ENCODE measurements at regions not wholly inside any gene's neighbourhood (a gene's known extent, or its start where the extent isn't known, plus 50 kb on each side); places are given as distances from the start of the nearest gene placed in this dataset.
"Not testable (repeated sequence)": the region's sequence is repeated elsewhere in the genome, so short reads cannot be mapped to it uniquely, and the experiment has no call there.

DNA sequence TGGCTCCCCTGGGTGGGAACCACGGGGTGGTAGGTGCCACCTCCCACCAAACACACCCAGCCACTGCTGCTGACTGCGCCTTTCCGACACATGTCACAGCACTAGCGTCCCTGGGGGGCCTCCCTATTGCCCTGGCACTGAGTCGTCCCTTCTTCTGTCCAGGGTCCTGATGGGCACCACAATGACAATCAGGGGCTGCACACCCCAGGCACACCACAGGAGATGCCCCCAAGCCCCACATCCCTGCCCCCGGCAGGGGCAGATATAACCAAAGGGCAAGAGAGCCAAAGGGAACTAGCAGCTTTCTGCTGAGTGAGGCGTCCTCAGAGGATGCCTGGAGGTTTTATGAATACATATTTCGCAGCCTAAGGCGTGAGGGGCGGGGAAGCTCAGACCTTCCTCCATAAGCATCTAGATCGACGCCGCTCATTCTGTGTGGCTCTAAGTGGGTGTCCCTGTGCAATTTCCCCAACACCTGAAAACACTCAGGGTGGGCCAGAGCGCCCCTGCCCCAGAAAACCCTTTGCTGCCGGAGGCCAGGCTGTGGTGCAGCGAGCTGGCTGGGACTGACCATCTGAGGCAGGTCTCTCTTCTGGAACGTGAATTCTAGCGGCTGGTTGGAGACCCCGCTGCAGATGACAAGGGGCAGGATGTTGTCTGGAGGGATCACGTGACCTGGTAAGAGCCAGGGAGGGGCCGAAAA, 186.7 kb downstream of the KLRB1 start:
- H3K27me3 ChIP-seq (ENCODE audit: control insufficient read depth in 1 of 2, insufficient read depth in 2 of 2, low read length in 2 of 2); DNase-seq; H3K9me3 ChIP-seq (ENCODE audit: control insufficient read depth in 1 of 2, insufficient read depth in 1 of 2, low read length in 2 of 2); ATAC-seq (ENCODE audit: poor library complexity); H3K4me3 Mint-ChIP-seq; CTCF ChIA-PET; POLR2A ChIA-PET; H3K36me3 Mint-ChIP-seq (ENCODE audit: low read depth); H3K27ac Mint-ChIP-seq; H3K27ac ChIP-seq (ENCODE audit: low read depth in 1 of 2, low read length in 2 of 2); H3K27me3 Mint-ChIP-seq; H3K36me3 ChIP-seq (ENCODE audit: insufficient read depth, low read length); H3K9me3 Mint-ChIP-seq; H3K4me3 ChIP-seq (ENCODE audit: low read length); H3K4me1 Mint-ChIP-seq (ENCODE audit: low read depth); H3K4me1 ChIP-seq (ENCODE audit: insufficient read depth, low read length); intact Hi-C loops (cut with DNase I, micrococcal nuclease): not testable (repeated sequence)

DNA sequence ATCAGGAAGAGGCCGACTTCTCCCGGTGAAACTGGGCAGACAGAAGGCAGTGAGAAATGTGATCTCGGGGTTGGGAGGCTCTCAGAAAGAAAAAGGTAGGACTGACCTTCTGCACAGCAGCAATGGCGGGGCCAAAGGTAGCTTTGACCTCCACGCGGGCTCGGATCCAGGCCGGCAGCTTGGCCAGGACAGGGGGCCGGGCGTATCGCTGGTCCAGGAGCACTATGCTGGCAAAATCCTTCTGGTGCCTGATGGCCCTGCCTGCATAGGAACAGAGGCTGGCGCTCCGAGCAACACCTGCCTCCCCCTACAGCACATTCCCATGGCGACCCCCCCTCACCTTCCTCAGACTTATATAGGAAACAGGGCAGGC, 189.1 kb downstream of the KLRB1 start:
- H3K36me3 Mint-ChIP-seq (ENCODE audit: low read depth); H3K9me3 Mint-ChIP-seq; H3K4me1 ChIP-seq (ENCODE audit: insufficient read depth, low read length); POLR2A ChIA-PET; H3K27ac Mint-ChIP-seq; H3K9me3 ChIP-seq (ENCODE audit: control insufficient read depth in 1 of 2, insufficient read depth in 1 of 2, low read length in 2 of 2); H3K36me3 ChIP-seq (ENCODE audit: insufficient read depth, low read length); H3K27ac ChIP-seq (ENCODE audit: low read depth in 1 of 2, low read length in 2 of 2); ATAC-seq (ENCODE audit: poor library complexity); H3K4me3 Mint-ChIP-seq; CTCF ChIA-PET; H3K4me1 Mint-ChIP-seq (ENCODE audit: low read depth); intact Hi-C loops (cut with DNase I, micrococcal nuclease); H3K4me3 ChIP-seq (ENCODE audit: low read length); DNase-seq; H3K27me3 ChIP-seq (ENCODE audit: control insufficient read depth in 1 of 2, insufficient read depth in 2 of 2, low read length in 2 of 2); H3K27me3 Mint-ChIP-seq: not testable (repeated sequence)

DNA sequence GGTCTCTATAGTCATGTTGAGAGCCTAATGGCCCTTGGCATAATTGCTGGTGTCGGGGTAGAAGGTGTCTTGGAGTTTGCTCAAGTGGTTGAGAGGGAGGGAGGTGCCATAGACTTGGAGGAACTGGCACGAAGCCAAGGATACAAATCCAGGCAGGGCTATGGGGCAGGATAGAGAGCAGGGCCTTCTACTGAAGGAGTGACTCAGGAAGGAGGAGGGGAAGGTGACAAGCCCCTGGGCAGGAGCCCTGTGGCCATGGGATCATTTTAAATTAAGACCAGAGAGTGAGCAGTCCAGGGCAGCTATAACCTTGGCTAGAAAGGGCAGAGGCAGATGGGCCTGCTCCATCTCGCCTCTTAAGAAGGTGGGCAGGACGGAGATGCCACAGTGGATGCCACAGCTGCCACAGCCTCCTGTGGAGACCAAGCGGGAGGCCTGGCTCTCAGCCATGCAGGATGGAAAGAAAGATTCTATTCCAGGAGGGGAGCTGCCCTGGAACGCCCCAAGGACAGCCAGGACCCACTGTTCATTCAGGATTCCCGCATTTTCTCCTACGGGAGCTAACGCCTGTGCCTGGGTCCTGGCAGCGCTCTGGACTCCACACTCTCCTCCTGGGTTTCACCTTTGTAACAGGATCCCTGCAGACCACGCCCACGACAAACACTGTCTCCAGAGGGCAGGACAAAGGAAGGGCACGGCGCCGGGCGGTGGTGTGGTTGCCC, 189.6 kb downstream of the KLRB1 start:
- H3K4me1 ChIP-seq (ENCODE audit: insufficient read depth, low read length); POLR2A ChIA-PET; DNase-seq; H3K36me3 Mint-ChIP-seq (ENCODE audit: low read depth); H3K9me3 Mint-ChIP-seq; H3K4me3 Mint-ChIP-seq; intact Hi-C loops (cut with DNase I, micrococcal nuclease); H3K27me3 ChIP-seq (ENCODE audit: control insufficient read depth in 1 of 2, insufficient read depth in 2 of 2, low read length in 2 of 2); H3K27me3 Mint-ChIP-seq; H3K4me3 ChIP-seq (ENCODE audit: low read length); H3K4me1 Mint-ChIP-seq (ENCODE audit: low read depth); CTCF ChIA-PET; ATAC-seq (ENCODE audit: poor library complexity); H3K36me3 ChIP-seq (ENCODE audit: insufficient read depth, low read length); H3K9me3 ChIP-seq (ENCODE audit: control insufficient read depth in 1 of 2, insufficient read depth in 1 of 2, low read length in 2 of 2); H3K27ac ChIP-seq (ENCODE audit: low read depth in 1 of 2, low read length in 2 of 2); H3K27ac Mint-ChIP-seq: not testable (repeated sequence)

DNA sequence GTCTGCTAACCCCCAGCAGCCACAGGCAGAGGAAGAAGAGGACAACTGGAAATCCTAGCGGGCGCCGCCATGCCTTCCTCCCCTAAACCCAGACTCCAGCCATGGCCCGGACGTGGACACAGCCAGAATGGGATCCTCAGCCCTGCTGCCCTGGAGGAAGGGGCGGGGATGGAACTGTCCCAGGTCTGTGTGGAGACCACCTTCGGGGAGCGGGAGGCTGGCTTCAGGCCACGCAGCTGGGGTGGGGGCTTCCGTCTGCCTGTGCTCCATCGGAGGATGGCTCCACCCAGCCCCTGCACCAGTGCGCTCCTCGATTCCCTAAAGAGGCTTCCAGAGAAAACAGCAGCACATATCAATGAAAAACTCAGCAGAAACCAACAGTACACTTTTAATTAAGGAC, 190.4 kb downstream of the KLRB1 start:
- H3K4me1 ChIP-seq (ENCODE audit: insufficient read depth, low read length); DNase-seq; H3K4me3 ChIP-seq (ENCODE audit: low read length); H3K36me3 Mint-ChIP-seq (ENCODE audit: low read depth); H3K27me3 ChIP-seq (ENCODE audit: control insufficient read depth in 1 of 2, insufficient read depth in 2 of 2, low read length in 2 of 2); H3K9me3 Mint-ChIP-seq; intact Hi-C loops (cut with DNase I, micrococcal nuclease); H3K27me3 Mint-ChIP-seq; H3K4me3 Mint-ChIP-seq; CTCF ChIA-PET; H3K9me3 ChIP-seq (ENCODE audit: control insufficient read depth in 1 of 2, insufficient read depth in 1 of 2, low read length in 2 of 2); ATAC-seq (ENCODE audit: poor library complexity); POLR2A ChIA-PET; H3K27ac Mint-ChIP-seq; H3K36me3 ChIP-seq (ENCODE audit: insufficient read depth, low read length); H3K27ac ChIP-seq (ENCODE audit: low read depth in 1 of 2, low read length in 2 of 2): not testable (repeated sequence)
- H3K4me1 Mint-ChIP-seq (ENCODE audit: low read depth): peaks cover 15% of the 10 kb centered on the region

DNA sequence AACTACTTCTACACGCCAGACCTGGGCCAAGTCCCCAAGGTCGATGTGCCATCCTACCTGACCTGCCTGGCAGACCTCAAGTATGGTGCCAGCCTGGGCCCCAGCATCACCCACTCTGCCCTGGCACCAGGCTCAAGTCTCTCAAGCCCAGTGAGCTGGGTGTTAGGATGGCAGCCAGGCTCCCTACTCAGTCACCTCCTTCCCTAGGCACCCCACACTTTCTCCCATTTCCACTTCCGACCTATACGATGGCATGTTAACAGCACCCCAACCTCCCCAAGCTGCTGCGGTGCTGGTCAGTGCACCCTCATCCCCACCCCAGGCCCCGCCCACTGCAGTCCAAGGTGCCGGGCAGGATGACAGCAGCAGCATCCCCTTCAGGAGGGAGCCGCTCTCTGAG, 191.4 kb downstream of the KLRB1 start:
- H3K27ac ChIP-seq (ENCODE audit: low read depth in 1 of 2, low read length in 2 of 2); H3K27me3 ChIP-seq (ENCODE audit: control insufficient read depth in 1 of 2, insufficient read depth in 2 of 2, low read length in 2 of 2); H3K9me3 ChIP-seq (ENCODE audit: control insufficient read depth in 1 of 2, insufficient read depth in 1 of 2, low read length in 2 of 2); H3K4me3 Mint-ChIP-seq; H3K4me1 ChIP-seq (ENCODE audit: insufficient read depth, low read length); H3K27me3 Mint-ChIP-seq; H3K27ac Mint-ChIP-seq; intact Hi-C loops (cut with DNase I, micrococcal nuclease); POLR2A ChIA-PET; H3K36me3 Mint-ChIP-seq (ENCODE audit: low read depth); H3K36me3 ChIP-seq (ENCODE audit: insufficient read depth, low read length); H3K9me3 Mint-ChIP-seq; H3K4me3 ChIP-seq (ENCODE audit: low read length); DNase-seq; ATAC-seq (ENCODE audit: poor library complexity); CTCF ChIA-PET: not testable (repeated sequence)
- peaks cover 25% of the 10 kb centered on the region for H3K4me1 Mint-ChIP-seq (ENCODE audit: low read depth)

DNA sequence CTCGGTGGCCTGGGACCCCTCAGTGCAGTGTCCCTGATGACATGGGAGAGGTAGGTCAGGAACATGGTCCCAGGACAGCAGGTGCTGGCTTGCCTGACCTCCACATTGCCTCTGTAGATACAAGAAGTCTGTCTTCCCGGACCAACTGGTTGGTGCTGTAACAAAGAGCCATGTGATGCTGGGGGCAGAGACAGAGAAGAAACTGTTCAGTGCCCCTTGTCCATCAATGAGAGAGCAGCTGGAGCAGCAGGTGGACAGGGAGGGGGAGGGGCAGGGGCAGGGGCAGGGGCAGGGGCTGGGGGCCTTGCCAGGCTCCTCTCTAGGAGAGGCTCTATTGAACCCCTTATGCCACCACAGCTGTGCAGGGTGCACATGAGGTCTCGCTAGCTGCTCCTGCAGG, 191.8 kb downstream of the KLRB1 start:
- H3K36me3 Mint-ChIP-seq (ENCODE audit: low read depth); intact Hi-C loops (cut with DNase I, micrococcal nuclease); ATAC-seq (ENCODE audit: poor library complexity): not testable (repeated sequence)

DNA sequence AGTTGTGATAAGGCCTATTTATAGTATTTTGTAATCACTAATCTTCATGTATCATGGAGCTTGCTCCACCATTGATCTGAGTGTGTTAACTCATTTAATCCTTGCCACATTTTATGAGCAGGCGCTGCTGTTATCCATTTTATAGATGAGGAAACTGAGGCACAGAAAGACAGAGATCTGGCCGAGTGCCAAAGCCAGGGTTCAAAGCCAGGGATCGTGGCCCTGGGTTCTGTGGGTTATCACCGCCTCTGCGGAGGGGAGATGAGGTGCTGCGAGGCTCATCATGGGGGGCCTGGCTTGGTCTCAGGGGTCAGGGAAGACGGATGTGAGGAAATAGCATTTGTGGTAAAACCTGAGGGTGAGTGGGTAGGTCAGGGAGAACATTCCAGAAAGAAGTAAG, 193.9 kb downstream of the KLRB1 start:
- H3K36me3 Mint-ChIP-seq (ENCODE audit: low read depth); DNase-seq; H3K36me3 ChIP-seq (ENCODE audit: insufficient read depth, low read length); intact Hi-C loops (cut with DNase I, micrococcal nuclease); H3K27me3 ChIP-seq (ENCODE audit: control insufficient read depth in 1 of 2, insufficient read depth in 2 of 2, low read length in 2 of 2); H3K27me3 Mint-ChIP-seq; H3K27ac ChIP-seq (ENCODE audit: low read depth in 1 of 2, low read length in 2 of 2); POLR2A ChIA-PET; H3K4me1 ChIP-seq (ENCODE audit: insufficient read depth, low read length); H3K4me3 ChIP-seq (ENCODE audit: low read length); CTCF ChIA-PET; H3K9me3 ChIP-seq (ENCODE audit: control insufficient read depth in 1 of 2, insufficient read depth in 1 of 2, low read length in 2 of 2); H3K9me3 Mint-ChIP-seq; ATAC-seq (ENCODE audit: poor library complexity); H3K4me3 Mint-ChIP-seq: not testable (repeated sequence)
- H3K4me1 Mint-ChIP-seq (ENCODE audit: low read depth): peaks cover 25% of the 10 kb centered on the region
- peak overlapping the region; percentile 60 for H3K27ac Mint-ChIP-seq

More for the DNA sequence above, 191.8 kb downstream of the KLRB1 start:
- H3K9me3 ChIP-seq (ENCODE audit: control insufficient read depth in 1 of 2, insufficient read depth in 1 of 2, low read length in 2 of 2); H3K36me3 ChIP-seq (ENCODE audit: insufficient read depth, low read length); DNase-seq; H3K27me3 ChIP-seq (ENCODE audit: control insufficient read depth in 1 of 2, insufficient read depth in 2 of 2, low read length in 2 of 2); H3K4me3 Mint-ChIP-seq; CTCF ChIA-PET; H3K27ac Mint-ChIP-seq; POLR2A ChIA-PET; H3K27ac ChIP-seq (ENCODE audit: low read depth in 1 of 2, low read length in 2 of 2); H3K9me3 Mint-ChIP-seq; H3K4me1 ChIP-seq (ENCODE audit: insufficient read depth, low read length); H3K4me3 ChIP-seq (ENCODE audit: low read length); H3K27me3 Mint-ChIP-seq: not testable (repeated sequence)
- H3K4me1 Mint-ChIP-seq (ENCODE audit: low read depth): peaks cover 25% of the 10 kb centered on the region

Measured in CD4-positive, alpha-beta T cell (primary cell).